Transverse colon (tissue), 4 donors: ENCODE measurements at regions not wholly inside any gene's neighbourhood (a gene's known extent, or its start where the extent isn't known, plus 50 kb on each side); places are given as distances from the start of the nearest gene placed in this dataset.

ENCODE experiments used
- POLR2A ChIP-seq: fragments of 450-650 bp; IDR thresholded peaks from one replicate; pipeline ENCODE4 v1.6.1; 2016; ENCODE audit warnings: antibody characterized with exemption, mild to moderate bottlenecking, moderate library complexity
- POLR2AphosphoS5 ChIP-seq, 3 donors: sonication (generic); formaldehyde crosslinking; IDR thresholded peaks; one replicate each; pipeline ENCODE4 v1.6.1; 2016; ENCODE audit warnings: antibody characterized with exemption in 3 of 3
- TF ChIP-seq, protein P1 (sequence below), 5 experiments: fragments of 200-600 bp in 3 of 5; fragments of 450-650 bp in 2 of 5; sonication (generic) in 3 of 5; IDR thresholded peaks; 1 replicate in 2 of 5; 2 replicates in 3 of 5; pipeline ENCODE4 v1.5.1; 2016 to 2017; ENCODE audit warnings: antibody characterized with exemption in 5 of 5, inconsistent platforms in 3 of 5, mild to moderate bottlenecking in 2 of 5, moderate library complexity in 1 of 5

- TF ChIP-seq, protein P1, sequence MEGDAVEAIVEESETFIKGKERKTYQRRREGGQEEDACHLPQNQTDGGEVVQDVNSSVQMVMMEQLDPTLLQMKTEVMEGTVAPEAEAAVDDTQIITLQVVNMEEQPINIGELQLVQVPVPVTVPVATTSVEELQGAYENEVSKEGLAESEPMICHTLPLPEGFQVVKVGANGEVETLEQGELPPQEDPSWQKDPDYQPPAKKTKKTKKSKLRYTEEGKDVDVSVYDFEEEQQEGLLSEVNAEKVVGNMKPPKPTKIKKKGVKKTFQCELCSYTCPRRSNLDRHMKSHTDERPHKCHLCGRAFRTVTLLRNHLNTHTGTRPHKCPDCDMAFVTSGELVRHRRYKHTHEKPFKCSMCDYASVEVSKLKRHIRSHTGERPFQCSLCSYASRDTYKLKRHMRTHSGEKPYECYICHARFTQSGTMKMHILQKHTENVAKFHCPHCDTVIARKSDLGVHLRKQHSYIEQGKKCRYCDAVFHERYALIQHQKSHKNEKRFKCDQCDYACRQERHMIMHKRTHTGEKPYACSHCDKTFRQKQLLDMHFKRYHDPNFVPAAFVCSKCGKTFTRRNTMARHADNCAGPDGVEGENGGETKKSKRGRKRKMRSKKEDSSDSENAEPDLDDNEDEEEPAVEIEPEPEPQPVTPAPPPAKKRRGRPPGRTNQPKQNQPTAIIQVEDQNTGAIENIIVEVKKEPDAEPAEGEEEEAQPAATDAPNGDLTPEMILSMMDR (IDR thresholded peaks at IDR 0.05) = no peak
- TF ChIP-seq POLR2A (no peak), POLR2AphosphoS5 (IDR thresholded peaks at IDR 0.05) (no peak)
Measured at GRCh38 chr14:53496668-53497067, 343.5 kb upstream of the DDHD1 start.
